SK-N-SH (cell line): ENCODE measurements at regions not wholly inside any gene's neighbourhood (a gene's known extent, or its start where the extent isn't known, plus 50 kb on each side); places are given as distances from the start of the nearest gene placed in this dataset.

Source experiments
- MEF2A ChIP-seq: IDR thresholded peaks from 2 replicates; pipeline ENCODE4 v1.4.0; 2012; ENCODE audit warnings: low read depth, borderline replicate concordance
- POLR2AphosphoS5 ChIP-seq: IDR thresholded peaks from 2 replicates; pipeline ENCODE4 v1.6.1; 2012; ENCODE audit warnings: low read depth, low read length
- RAD21 ChIP-seq: IDR thresholded peaks from 2 replicates; pipeline ENCODE4 v1.6.1; 2012; ENCODE audit warnings: mild to moderate bottlenecking, low read length
- RFX5 ChIP-seq: IDR thresholded peaks from 2 replicates; pipeline ENCODE4 v1.6.1; 2012; ENCODE audit warnings: mild to moderate bottlenecking, improper control_type of control experiment, low read length
- SIN3A ChIP-seq: IDR thresholded peaks from 2 replicates; pipeline ENCODE4 v1.6.1; 2012; ENCODE audit warnings: low read depth, mild to moderate bottlenecking, low read length, moderate library complexity, borderline replicate concordance
- YY1 ChIP-seq: IDR thresholded peaks from 2 replicates; pipeline ENCODE4 v1.4.0; 2012; ENCODE audit warnings: low read depth, mild to moderate bottlenecking
- TF ChIP-seq, protein P1 (sequence below): fragments of 200-600 bp; sonication (generic); IDR thresholded peaks from 2 replicates; pipeline ENCODE4 v1.6.1; 2017; ENCODE audit warnings: antibody characterized with exemption, mild to moderate bottlenecking, moderate library complexity

DNA sequence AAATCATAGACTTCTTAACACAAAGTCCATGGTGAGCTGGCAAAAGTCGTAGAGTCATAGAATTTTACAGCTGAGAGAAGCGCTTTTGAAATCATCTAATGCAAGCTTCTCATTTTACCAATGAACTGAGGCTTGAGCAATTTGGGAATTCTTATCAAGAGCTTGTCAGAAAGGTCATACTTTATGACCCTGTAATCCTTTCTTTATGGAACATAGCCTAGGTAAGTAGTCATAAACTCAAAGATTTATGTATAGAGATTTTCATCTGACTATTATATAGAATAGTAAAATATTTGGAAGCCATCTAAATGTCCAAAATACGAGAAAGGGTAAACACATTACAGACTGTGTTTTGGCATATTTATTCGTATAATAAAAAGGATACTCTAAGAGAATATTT is 563.5 kb downstream of the PCDH7 start:
- TF ChIP-seq, protein P1, sequence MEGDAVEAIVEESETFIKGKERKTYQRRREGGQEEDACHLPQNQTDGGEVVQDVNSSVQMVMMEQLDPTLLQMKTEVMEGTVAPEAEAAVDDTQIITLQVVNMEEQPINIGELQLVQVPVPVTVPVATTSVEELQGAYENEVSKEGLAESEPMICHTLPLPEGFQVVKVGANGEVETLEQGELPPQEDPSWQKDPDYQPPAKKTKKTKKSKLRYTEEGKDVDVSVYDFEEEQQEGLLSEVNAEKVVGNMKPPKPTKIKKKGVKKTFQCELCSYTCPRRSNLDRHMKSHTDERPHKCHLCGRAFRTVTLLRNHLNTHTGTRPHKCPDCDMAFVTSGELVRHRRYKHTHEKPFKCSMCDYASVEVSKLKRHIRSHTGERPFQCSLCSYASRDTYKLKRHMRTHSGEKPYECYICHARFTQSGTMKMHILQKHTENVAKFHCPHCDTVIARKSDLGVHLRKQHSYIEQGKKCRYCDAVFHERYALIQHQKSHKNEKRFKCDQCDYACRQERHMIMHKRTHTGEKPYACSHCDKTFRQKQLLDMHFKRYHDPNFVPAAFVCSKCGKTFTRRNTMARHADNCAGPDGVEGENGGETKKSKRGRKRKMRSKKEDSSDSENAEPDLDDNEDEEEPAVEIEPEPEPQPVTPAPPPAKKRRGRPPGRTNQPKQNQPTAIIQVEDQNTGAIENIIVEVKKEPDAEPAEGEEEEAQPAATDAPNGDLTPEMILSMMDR = no peak
- TF ChIP-seq RFX5 = no peak
- TF ChIP-seq RAD21 = no peak
- no peak for TF ChIP-seq POLR2AphosphoS5
- TF ChIP-seq YY1 = no peak
- no peak for TF ChIP-seq MEF2A
- TF ChIP-seq SIN3A = no peak
